GM23338 (cell line): ENCODE measurements at regions not wholly inside any gene's neighbourhood (a gene's known extent, or its start where the extent isn't known, plus 50 kb on each side); places are given as distances from the start of the nearest gene placed in this dataset.
A peak's percentile ranks its signal among the peaks of the same experiment; 100 is the strongest.

ENCODE experiments used
- ATAC-seq: fragments of 200-7000 bp; cut with Tn5 transposase; 3 replicates; pipeline ENCODE4 v1.9.1; 2020
- DNase-seq: peaks from one replicate; pipeline ENCODE4 v3.0.0-alpha.2; 2015; ENCODE audit warnings: low spot score
- H2AFZ ChIP-seq: fragments of 200-600 bp; sonication (generic); 2 replicates; pipeline ENCODE4 v1.8.0; 2016; ENCODE audit warnings: antibody characterized with exemption, mild to moderate bottlenecking, moderate library complexity
- H3F3A ChIP-seq: fragments of 200-600 bp; sonication (generic); replicated peaks from 2 replicates; pipeline ENCODE4 v1.8.0; 2017; ENCODE audit warnings: antibody characterized with exemption, mixed run types, low read depth
- H3K27ac ChIP-seq: fragments of 200-600 bp; sonication (generic); 2 replicates; pipeline ENCODE4 v1.6.1; 2016; ENCODE audit warnings: low read depth
- H3K27me3 ChIP-seq: fragments of 200-600 bp; sonication (generic); 2 replicates; pipeline ENCODE4 v1.8.0; 2016; ENCODE audit warnings: mild to moderate bottlenecking, mixed run types, moderate library complexity; ENCODE audit not compliant: insufficient read depth
- H3K36me3 ChIP-seq: fragments of 200-600 bp; sonication (generic); 2 replicates; pipeline ENCODE4 v1.8.0; 2016; ENCODE audit warnings: mild to moderate bottlenecking; ENCODE audit not compliant: insufficient read depth
- H3K4me1 ChIP-seq: fragments of 200-600 bp; sonication (generic); 2 replicates; pipeline ENCODE4 v1.8.0; 2016; ENCODE audit warnings: mild to moderate bottlenecking, moderate library complexity; ENCODE audit not compliant: insufficient read depth
- H3K4me2 ChIP-seq: fragments of 200-600 bp; sonication (generic); 2 replicates; pipeline ENCODE4 v1.7.1; 2017; ENCODE audit warnings: mixed run types
- H3K4me3 ChIP-seq: fragments of 200-600 bp; sonication (generic); 2 replicates; pipeline ENCODE4 v1.6.1; 2016; ENCODE audit warnings: mixed run types
- H3K79me2 ChIP-seq: fragments of 200-600 bp; sonication (generic); replicated peaks from 2 replicates; pipeline ENCODE4 v1.8.0; 2017; ENCODE audit warnings: mild to moderate bottlenecking; ENCODE audit not compliant: insufficient read depth
- H3K9me2 ChIP-seq: fragments of 200-600 bp; sonication (generic); 2 replicates; pipeline ENCODE4 v1.8.0; 2017; ENCODE audit not compliant: insufficient read depth
- H4K20me1 ChIP-seq: fragments of 200-600 bp; sonication (generic); replicated peaks from 2 replicates; pipeline ENCODE4 v1.8.0; 2017; ENCODE audit warnings: mild to moderate bottlenecking; ENCODE audit not compliant: insufficient read depth
- H3K27ac Mint-ChIP-seq: 2 replicates; pipeline ENCODE4 v1.8.0; 2020; ENCODE audit warnings: inconsistent platforms, mild to moderate bottlenecking, moderate library complexity, mixed read lengths
- H3K27me3 Mint-ChIP-seq: 3 replicates; pipeline ENCODE4 v1.8.0; 2022; ENCODE audit warnings: low read depth, mild to moderate bottlenecking, moderate library complexity, mixed read lengths, inconsistent platforms; ENCODE audit not compliant: insufficient read depth, poor library complexity
- H3K36me3 Mint-ChIP-seq: 3 replicates; pipeline ENCODE4 v1.8.0; 2021; ENCODE audit warnings: low read depth, mild to moderate bottlenecking, inconsistent platforms, moderate library complexity, mixed read lengths
- H3K4me1 Mint-ChIP-seq: 3 replicates; pipeline ENCODE4 v1.8.0; 2020; ENCODE audit warnings: mild to moderate bottlenecking, inconsistent platforms, mixed read lengths
- H3K4me3 Mint-ChIP-seq: 3 replicates; pipeline ENCODE4 v1.8.0; 2021; ENCODE audit warnings: moderate library complexity, mild to moderate bottlenecking, inconsistent platforms, mixed read lengths
- H3K9me3 Mint-ChIP-seq: 3 replicates; pipeline ENCODE4 v1.8.0; 2020; ENCODE audit warnings: moderate library complexity, mild to moderate bottlenecking, inconsistent platforms, mixed read lengths
- EZH2 ChIP-seq: fragments of 200-600 bp; sonication (generic); IDR thresholded peaks from one replicate; pipeline ENCODE4 v1.8.0; 2017; ENCODE audit warnings: antibody characterized with exemption, mild to moderate bottlenecking, low read depth; ENCODE audit not compliant: unreplicated experiment
- JUNB ChIP-seq: IDR thresholded peaks from one replicate; pipeline ENCODE4 v1.6.1; 2016; ENCODE audit warnings: antibody characterized with exemption; ENCODE audit not compliant: unreplicated experiment
- POLR2AphosphoS5 ChIP-seq: IDR thresholded peaks from 2 replicates; pipeline ENCODE4 v1.6.1; 2016; ENCODE audit warnings: antibody characterized with exemption, low read depth
- STAT1 ChIP-seq: IDR thresholded peaks from one replicate; pipeline ENCODE4 v1.6.1; 2016; ENCODE audit warnings: antibody characterized with exemption; ENCODE audit not compliant: unreplicated experiment
- ZNF331 ChIP-seq: fragments of 250-450 bp; sonication (Bioruptor Pico); IDR thresholded peaks from 2 replicates; pipeline ENCODE4 v1.5.0; 2020; ENCODE audit warnings: low read depth, mild to moderate bottlenecking, moderate library complexity
- TF ChIP-seq, protein P1 (sequence below): IDR thresholded peaks from one replicate; pipeline ENCODE4 v1.6.1; 2018; ENCODE audit warnings: antibody characterized with exemption; ENCODE audit not compliant: unreplicated experiment
- TF ChIP-seq, protein P2 (sequence below): fragments of 250-450 bp; sonication (Bioruptor Pico); IDR thresholded peaks from 2 replicates; pipeline ENCODE4 v1.5.0; 2020; ENCODE audit warnings: mild to moderate bottlenecking, moderate library complexity
- TF ChIP-seq, protein P3 (sequence below), 2 experiments: fragments of 200-600 bp in 1 of 2; sonication (generic) in 1 of 2; conservative IDR thresholded peaks; 2 replicates each; pipeline versions ENCODE4 v1.5.1 to v1.6.1; 2016 to 2017; ENCODE audit warnings: antibody characterized with exemption in 2 of 2, low read depth in 2 of 2, mild to moderate bottlenecking in 2 of 2, moderate library complexity in 1 of 2

DNA sequence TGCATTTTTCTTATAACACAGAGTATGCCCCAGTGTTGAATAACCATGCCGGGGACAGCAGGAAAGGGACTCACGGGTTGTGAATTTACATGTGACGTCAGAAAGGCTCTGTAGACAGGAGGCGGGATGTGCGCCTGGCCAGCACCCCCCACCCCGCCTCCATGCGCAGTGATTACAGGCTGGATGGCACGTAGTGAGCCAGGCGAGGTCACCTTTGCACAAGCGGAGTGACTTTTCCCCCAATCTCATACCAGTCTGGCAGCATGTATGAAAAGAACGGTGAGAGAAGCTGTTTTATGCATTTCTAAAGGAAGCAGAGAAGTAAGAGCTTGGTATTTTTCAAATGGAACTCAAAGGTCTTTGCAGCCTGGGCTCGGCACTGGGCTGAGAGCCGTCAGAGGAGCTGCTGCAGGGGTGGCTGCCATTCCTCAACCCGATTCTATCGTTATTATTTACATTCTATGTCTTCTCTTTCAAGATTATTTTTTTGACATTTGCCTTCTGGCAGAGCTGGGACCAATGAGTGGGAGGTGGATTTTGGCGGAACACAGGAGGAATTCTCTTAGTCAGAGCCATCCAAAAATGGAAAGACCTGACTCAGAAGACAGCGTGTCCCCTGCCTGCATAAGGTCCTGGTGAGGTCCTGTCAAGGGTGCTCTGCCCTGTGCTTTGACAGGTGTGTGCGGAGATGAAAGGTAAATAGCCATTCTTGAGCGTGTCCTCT is 115.6 kb upstream of the SLC45A1 start:
- Mint-ChIP-seq H3K9me3 (no peaks in the 10 kb centered on the region), H3K36me3 (no peaks in the 10 kb centered on the region; the same call in 2 of the 3 replicates), H3K27me3 (peaks cover 9% of the 10 kb centered on the region), H3K4me3 (no peak overlapping the region), H3K4me1 (peaks cover 21% of the 10 kb centered on the region), H3K27ac (no peak overlapping the region)
- H4K20me1 ChIP-seq, result no peaks in the 10 kb centered on the region
- peak; percentile 48 for DNase-seq
- no peaks in the 10 kb centered on the region for H3F3A ChIP-seq
- H3K4me3 ChIP-seq, result no peak overlapping the region
- H3K27ac ChIP-seq, result no peak overlapping the region
- peaks cover 8% of the 10 kb centered on the region; the same call in 1 of the 2 replicates for H3K4me1 ChIP-seq
- no peaks in the 10 kb centered on the region for H3K79me2 ChIP-seq
- TF ChIP-seq JUNB, result no peak
- H3K27me3 ChIP-seq, result no peaks in the 10 kb centered on the region
- no peaks in the 10 kb centered on the region for H3K9me2 ChIP-seq
- H2AFZ ChIP-seq, result peak overlapping the region; percentile 94
- ATAC-seq, result peak; percentile 61
- no peaks in the 10 kb centered on the region for H3K36me3 ChIP-seq
- H3K4me2 ChIP-seq, result peak overlapping the region; percentile 43; the same call in 1 of the 2 replicates

DNA sequence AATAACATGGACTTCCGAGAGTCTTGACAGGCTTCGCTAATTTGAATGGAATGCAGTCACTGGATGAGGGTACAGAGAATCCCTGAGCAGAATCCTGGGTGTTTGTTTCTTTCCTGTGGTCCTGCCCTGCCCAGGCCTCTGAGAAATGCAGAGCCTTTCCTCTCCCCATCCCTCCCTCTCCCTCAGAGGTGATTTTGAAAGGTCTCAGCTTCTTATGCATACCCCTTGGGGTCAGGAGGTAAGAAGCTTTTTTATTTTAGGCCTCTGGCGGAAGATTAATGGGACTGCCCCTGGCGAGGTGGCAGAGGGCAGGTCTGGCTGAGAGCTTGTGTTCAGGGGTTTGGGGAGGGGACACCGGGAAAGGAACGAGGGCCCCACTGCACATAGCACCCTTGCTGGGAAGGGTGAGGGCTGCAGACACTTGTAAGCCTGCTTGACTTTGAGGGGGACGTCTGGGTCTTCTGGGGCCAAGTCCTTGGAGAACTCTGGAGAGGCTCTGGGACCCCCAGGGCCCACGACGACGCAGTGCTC is 116.5 kb upstream of the SLC45A1 start:
- no peak overlapping the region for H3K4me3 ChIP-seq
- Mint-ChIP-seq H3K4me1 (peaks cover 21% of the 10 kb centered on the region), H3K4me3 (no peak overlapping the region), H3K27ac (no peak overlapping the region), H3K9me3 (no peaks in the 10 kb centered on the region), H3K36me3 (no peaks in the 10 kb centered on the region; the same call in 2 of the 3 replicates), H3K27me3 (peaks cover 9% of the 10 kb centered on the region)
- no peaks in the 10 kb centered on the region for H3K27me3 ChIP-seq
- no peaks in the 10 kb centered on the region for H3K9me2 ChIP-seq
- no peak overlapping the region for H3K27ac ChIP-seq
- no peaks in the 10 kb centered on the region for H4K20me1 ChIP-seq
- no peaks in the 10 kb centered on the region for H3F3A ChIP-seq
- DNase-seq (no peak), ATAC-seq (peak; percentile 71)
- H3K4me1 ChIP-seq, result peaks cover 8% of the 10 kb centered on the region; the same call in 1 of the 2 replicates
- H3K4me2 ChIP-seq, result no peak overlapping the region
- TF ChIP-seq STAT1 (no peak), POLR2AphosphoS5 (0 out of 2 replicates have a peak, but pooled peaks have one; percentile 11), EZH2 (no peak), ZNF331 (no peak)
- TF ChIP-seq, protein P1, sequence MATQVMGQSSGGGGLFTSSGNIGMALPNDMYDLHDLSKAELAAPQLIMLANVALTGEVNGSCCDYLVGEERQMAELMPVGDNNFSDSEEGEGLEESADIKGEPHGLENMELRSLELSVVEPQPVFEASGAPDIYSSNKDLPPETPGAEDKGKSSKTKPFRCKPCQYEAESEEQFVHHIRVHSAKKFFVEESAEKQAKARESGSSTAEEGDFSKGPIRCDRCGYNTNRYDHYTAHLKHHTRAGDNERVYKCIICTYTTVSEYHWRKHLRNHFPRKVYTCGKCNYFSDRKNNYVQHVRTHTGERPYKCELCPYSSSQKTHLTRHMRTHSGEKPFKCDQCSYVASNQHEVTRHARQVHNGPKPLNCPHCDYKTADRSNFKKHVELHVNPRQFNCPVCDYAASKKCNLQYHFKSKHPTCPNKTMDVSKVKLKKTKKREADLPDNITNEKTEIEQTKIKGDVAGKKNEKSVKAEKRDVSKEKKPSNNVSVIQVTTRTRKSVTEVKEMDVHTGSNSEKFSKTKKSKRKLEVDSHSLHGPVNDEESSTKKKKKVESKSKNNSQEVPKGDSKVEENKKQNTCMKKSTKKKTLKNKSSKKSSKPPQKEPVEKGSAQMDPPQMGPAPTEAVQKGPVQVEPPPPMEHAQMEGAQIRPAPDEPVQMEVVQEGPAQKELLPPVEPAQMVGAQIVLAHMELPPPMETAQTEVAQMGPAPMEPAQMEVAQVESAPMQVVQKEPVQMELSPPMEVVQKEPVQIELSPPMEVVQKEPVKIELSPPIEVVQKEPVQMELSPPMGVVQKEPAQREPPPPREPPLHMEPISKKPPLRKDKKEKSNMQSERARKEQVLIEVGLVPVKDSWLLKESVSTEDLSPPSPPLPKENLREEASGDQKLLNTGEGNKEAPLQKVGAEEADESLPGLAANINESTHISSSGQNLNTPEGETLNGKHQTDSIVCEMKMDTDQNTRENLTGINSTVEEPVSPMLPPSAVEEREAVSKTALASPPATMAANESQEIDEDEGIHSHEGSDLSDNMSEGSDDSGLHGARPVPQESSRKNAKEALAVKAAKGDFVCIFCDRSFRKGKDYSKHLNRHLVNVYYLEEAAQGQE, result no peak
- TF ChIP-seq, protein P2, sequence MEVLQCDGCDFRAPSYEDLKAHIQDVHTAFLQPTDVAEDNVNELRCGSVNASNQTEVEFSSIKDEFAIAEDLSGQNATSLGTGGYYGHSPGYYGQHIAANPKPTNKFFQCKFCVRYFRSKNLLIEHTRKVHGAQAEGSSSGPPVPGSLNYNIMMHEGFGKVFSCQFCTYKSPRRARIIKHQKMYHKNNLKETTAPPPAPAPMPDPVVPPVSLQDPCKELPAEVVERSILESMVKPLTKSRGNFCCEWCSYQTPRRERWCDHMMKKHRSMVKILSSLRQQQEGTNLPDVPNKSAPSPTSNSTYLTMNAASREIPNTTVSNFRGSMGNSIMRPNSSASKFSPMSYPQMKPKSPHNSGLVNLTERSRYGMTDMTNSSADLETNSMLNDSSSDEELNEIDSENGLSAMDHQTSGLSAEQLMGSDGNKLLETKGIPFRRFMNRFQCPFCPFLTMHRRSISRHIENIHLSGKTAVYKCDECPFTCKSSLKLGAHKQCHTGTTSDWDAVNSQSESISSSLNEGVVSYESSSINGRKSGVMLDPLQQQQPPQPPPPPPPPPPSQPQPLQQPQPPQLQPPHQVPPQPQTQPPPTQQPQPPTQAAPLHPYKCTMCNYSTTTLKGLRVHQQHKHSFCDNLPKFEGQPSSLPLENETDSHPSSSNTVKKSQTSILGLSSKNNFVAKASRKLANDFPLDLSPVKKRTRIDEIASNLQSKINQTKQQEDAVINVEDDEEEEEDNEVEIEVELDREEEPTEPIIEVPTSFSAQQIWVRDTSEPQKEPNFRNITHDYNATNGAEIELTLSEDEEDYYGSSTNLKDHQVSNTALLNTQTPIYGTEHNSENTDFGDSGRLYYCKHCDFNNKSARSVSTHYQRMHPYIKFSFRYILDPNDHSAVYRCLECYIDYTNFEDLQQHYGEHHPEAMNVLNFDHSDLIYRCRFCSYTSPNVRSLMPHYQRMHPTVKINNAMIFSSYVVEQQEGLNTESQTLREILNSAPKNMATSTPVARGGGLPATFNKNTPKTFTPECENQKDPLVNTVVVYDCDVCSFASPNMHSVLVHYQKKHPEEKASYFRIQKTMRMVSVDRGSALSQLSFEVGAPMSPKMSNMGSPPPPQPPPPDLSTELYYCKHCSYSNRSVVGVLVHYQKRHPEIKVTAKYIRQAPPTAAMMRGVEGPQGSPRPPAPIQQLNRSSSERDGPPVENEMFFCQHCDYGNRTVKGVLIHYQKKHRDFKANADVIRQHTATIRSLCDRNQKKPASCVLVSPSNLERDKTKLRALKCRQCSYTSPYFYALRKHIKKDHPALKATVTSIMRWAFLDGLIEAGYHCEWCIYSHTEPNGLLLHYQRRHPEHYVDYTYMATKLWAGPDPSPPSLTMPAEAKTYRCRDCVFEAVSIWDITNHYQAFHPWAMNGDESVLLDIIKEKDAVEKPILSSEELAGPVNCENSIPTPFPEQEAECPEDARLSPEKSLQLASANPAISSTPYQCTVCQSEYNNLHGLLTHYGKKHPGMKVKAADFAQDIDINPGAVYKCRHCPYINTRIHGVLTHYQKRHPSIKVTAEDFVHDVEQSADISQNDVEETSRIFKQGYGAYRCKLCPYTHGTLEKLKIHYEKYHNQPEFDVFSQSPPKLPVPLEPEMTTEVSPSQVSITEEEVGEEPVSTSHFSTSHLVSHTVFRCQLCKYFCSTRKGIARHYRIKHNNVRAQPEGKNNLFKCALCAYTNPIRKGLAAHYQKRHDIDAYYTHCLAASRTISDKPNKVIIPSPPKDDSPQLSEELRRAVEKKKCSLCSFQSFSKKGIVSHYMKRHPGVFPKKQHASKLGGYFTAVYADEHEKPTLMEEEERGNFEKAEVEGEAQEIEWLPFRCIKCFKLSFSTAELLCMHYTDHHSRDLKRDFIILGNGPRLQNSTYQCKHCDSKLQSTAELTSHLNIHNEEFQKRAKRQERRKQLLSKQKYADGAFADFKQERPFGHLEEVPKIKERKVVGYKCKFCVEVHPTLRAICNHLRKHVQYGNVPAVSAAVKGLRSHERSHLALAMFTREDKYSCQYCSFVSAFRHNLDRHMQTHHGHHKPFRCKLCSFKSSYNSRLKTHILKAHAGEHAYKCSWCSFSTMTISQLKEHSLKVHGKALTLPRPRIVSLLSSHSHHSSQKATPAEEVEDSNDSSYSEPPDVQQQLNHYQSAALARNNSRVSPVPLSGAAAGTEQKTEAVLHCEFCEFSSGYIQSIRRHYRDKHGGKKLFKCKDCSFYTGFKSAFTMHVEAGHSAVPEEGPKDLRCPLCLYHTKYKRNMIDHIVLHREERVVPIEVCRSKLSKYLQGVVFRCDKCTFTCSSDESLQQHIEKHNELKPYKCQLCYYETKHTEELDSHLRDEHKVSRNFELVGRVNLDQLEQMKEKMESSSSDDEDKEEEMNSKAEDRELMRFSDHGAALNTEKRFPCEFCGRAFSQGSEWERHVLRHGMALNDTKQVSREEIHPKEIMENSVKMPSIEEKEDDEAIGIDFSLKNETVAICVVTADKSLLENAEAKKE (CRISPR knock-in tag), result no peak
- TF ChIP-seq, protein P3, sequence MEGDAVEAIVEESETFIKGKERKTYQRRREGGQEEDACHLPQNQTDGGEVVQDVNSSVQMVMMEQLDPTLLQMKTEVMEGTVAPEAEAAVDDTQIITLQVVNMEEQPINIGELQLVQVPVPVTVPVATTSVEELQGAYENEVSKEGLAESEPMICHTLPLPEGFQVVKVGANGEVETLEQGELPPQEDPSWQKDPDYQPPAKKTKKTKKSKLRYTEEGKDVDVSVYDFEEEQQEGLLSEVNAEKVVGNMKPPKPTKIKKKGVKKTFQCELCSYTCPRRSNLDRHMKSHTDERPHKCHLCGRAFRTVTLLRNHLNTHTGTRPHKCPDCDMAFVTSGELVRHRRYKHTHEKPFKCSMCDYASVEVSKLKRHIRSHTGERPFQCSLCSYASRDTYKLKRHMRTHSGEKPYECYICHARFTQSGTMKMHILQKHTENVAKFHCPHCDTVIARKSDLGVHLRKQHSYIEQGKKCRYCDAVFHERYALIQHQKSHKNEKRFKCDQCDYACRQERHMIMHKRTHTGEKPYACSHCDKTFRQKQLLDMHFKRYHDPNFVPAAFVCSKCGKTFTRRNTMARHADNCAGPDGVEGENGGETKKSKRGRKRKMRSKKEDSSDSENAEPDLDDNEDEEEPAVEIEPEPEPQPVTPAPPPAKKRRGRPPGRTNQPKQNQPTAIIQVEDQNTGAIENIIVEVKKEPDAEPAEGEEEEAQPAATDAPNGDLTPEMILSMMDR (conservative IDR thresholded peaks at IDR 0.05; ENCODE audit: low read depth in 2 of 2), result no peak
- H2AFZ ChIP-seq, result peak overlapping the region; percentile 94
- no peaks in the 10 kb centered on the region for H3K79me2 ChIP-seq
- H3K36me3 ChIP-seq, result no peaks in the 10 kb centered on the region
